GM23338 (cell line): ENCODE measurements at regions not wholly inside any gene's neighbourhood (a gene's known extent, or its start where the extent isn't known, plus 50 kb on each side); places are given as distances from the start of the nearest gene placed in this dataset.

Experiments used
- ATAC-seq: fragments of 200-7000 bp; cut with Tn5 transposase; 3 replicates; pipeline ENCODE4 v1.9.1; 2020
- DNase-seq: peaks from one replicate; pipeline ENCODE4 v3.0.0-alpha.2; 2015; ENCODE audit warnings: low spot score
- H2AFZ ChIP-seq: fragments of 200-600 bp; sonication (generic); 2 replicates; pipeline ENCODE4 v1.8.0; 2016; ENCODE audit warnings: antibody characterized with exemption, mild to moderate bottlenecking, moderate library complexity
- H3F3A ChIP-seq: fragments of 200-600 bp; sonication (generic); replicated peaks from 2 replicates; pipeline ENCODE4 v1.8.0; 2017; ENCODE audit warnings: antibody characterized with exemption, mixed run types, low read depth
- H3K27ac ChIP-seq: fragments of 200-600 bp; sonication (generic); 2 replicates; pipeline ENCODE4 v1.6.1; 2016; ENCODE audit warnings: low read depth
- H3K27me3 ChIP-seq: fragments of 200-600 bp; sonication (generic); 2 replicates; pipeline ENCODE4 v1.8.0; 2016; ENCODE audit warnings: mild to moderate bottlenecking, mixed run types, moderate library complexity; ENCODE audit not compliant: insufficient read depth
- H3K36me3 ChIP-seq: fragments of 200-600 bp; sonication (generic); 2 replicates; pipeline ENCODE4 v1.8.0; 2016; ENCODE audit warnings: mild to moderate bottlenecking; ENCODE audit not compliant: insufficient read depth
- H3K4me1 ChIP-seq: fragments of 200-600 bp; sonication (generic); 2 replicates; pipeline ENCODE4 v1.8.0; 2016; ENCODE audit warnings: mild to moderate bottlenecking, moderate library complexity; ENCODE audit not compliant: insufficient read depth
- H3K4me2 ChIP-seq: fragments of 200-600 bp; sonication (generic); 2 replicates; pipeline ENCODE4 v1.7.1; 2017; ENCODE audit warnings: mixed run types
- H3K4me3 ChIP-seq: fragments of 200-600 bp; sonication (generic); 2 replicates; pipeline ENCODE4 v1.6.1; 2016; ENCODE audit warnings: mixed run types
- H3K79me2 ChIP-seq: fragments of 200-600 bp; sonication (generic); replicated peaks from 2 replicates; pipeline ENCODE4 v1.8.0; 2017; ENCODE audit warnings: mild to moderate bottlenecking; ENCODE audit not compliant: insufficient read depth
- H3K9me2 ChIP-seq: fragments of 200-600 bp; sonication (generic); 2 replicates; pipeline ENCODE4 v1.8.0; 2017; ENCODE audit not compliant: insufficient read depth
- H4K20me1 ChIP-seq: fragments of 200-600 bp; sonication (generic); replicated peaks from 2 replicates; pipeline ENCODE4 v1.8.0; 2017; ENCODE audit warnings: mild to moderate bottlenecking; ENCODE audit not compliant: insufficient read depth
- H3K27ac Mint-ChIP-seq: 2 replicates; pipeline ENCODE4 v1.8.0; 2020; ENCODE audit warnings: inconsistent platforms, mild to moderate bottlenecking, moderate library complexity, mixed read lengths
- H3K27me3 Mint-ChIP-seq: 3 replicates; pipeline ENCODE4 v1.8.0; 2022; ENCODE audit warnings: low read depth, mild to moderate bottlenecking, moderate library complexity, mixed read lengths, inconsistent platforms; ENCODE audit not compliant: insufficient read depth, poor library complexity
- H3K36me3 Mint-ChIP-seq: 3 replicates; pipeline ENCODE4 v1.8.0; 2021; ENCODE audit warnings: low read depth, mild to moderate bottlenecking, inconsistent platforms, moderate library complexity, mixed read lengths
- H3K4me1 Mint-ChIP-seq: 3 replicates; pipeline ENCODE4 v1.8.0; 2020; ENCODE audit warnings: mild to moderate bottlenecking, inconsistent platforms, mixed read lengths
- H3K4me3 Mint-ChIP-seq: 3 replicates; pipeline ENCODE4 v1.8.0; 2021; ENCODE audit warnings: moderate library complexity, mild to moderate bottlenecking, inconsistent platforms, mixed read lengths
- H3K9me3 Mint-ChIP-seq: 3 replicates; pipeline ENCODE4 v1.8.0; 2020; ENCODE audit warnings: moderate library complexity, mild to moderate bottlenecking, inconsistent platforms, mixed read lengths
- CREB1 ChIP-seq: fragments of 250-450 bp; sonication (Bioruptor Pico); IDR thresholded peaks from 2 replicates; pipeline ENCODE4 v1.5.0; 2020; ENCODE audit warnings: low read depth, mild to moderate bottlenecking, moderate library complexity
- EZH2 ChIP-seq: fragments of 200-600 bp; sonication (generic); IDR thresholded peaks from one replicate; pipeline ENCODE4 v1.8.0; 2017; ENCODE audit warnings: antibody characterized with exemption, mild to moderate bottlenecking, low read depth; ENCODE audit not compliant: unreplicated experiment
- EZH2phosphoT487 ChIP-seq: fragments of 200-600 bp; sonication (generic); IDR thresholded peaks from one replicate; pipeline ENCODE4 v1.8.1; 2018; ENCODE audit warnings: antibody characterized with exemption; ENCODE audit not compliant: unreplicated experiment
- JUNB ChIP-seq: IDR thresholded peaks from one replicate; pipeline ENCODE4 v1.6.1; 2016; ENCODE audit warnings: antibody characterized with exemption; ENCODE audit not compliant: unreplicated experiment
- NANOG ChIP-seq: IDR thresholded peaks from 2 replicates; pipeline ENCODE4 v1.6.1; 2016; ENCODE audit warnings: antibody characterized with exemption, borderline replicate concordance
- POLR2AphosphoS5 ChIP-seq: IDR thresholded peaks from 2 replicates; pipeline ENCODE4 v1.6.1; 2016; ENCODE audit warnings: antibody characterized with exemption, low read depth
- STAT1 ChIP-seq: IDR thresholded peaks from one replicate; pipeline ENCODE4 v1.6.1; 2016; ENCODE audit warnings: antibody characterized with exemption; ENCODE audit not compliant: unreplicated experiment
- ZNF114 ChIP-seq: fragments of 250-450 bp; sonication (Bioruptor Pico); IDR thresholded peaks from 2 replicates; pipeline ENCODE4 v1.5.0; 2020; ENCODE audit warnings: mild to moderate bottlenecking, moderate library complexity
- ZNF331 ChIP-seq: fragments of 250-450 bp; sonication (Bioruptor Pico); IDR thresholded peaks from 2 replicates; pipeline ENCODE4 v1.5.0; 2020; ENCODE audit warnings: low read depth, mild to moderate bottlenecking, moderate library complexity
- ZNF462 ChIP-seq: fragments of 250-450 bp; sonication (Bioruptor Pico); IDR thresholded peaks from 2 replicates; pipeline ENCODE4 v1.5.0; 2020; ENCODE audit warnings: mild to moderate bottlenecking, moderate library complexity
- TF ChIP-seq, protein P1 (sequence below): IDR thresholded peaks from one replicate; pipeline ENCODE4 v1.6.1; 2018; ENCODE audit warnings: antibody characterized with exemption; ENCODE audit not compliant: unreplicated experiment
- TF ChIP-seq, protein P2 (sequence below): IDR thresholded peaks from 2 replicates; pipeline ENCODE4 v1.6.1; 2016; ENCODE audit warnings: antibody characterized with exemption
- TF ChIP-seq, protein P3 (sequence below), 2 experiments: fragments of 200-600 bp in 1 of 2; sonication (generic) in 1 of 2; conservative IDR thresholded peaks; 2 replicates each; pipeline versions ENCODE4 v1.5.1 to v1.6.1; 2016 to 2017; ENCODE audit warnings: antibody characterized with exemption in 2 of 2, low read depth in 2 of 2, mild to moderate bottlenecking in 2 of 2, moderate library complexity in 1 of 2

- H3K27ac Mint-ChIP-seq, result no peak overlapping the region
- H3K4me1 Mint-ChIP-seq, result peaks cover 8% of the 10 kb centered on the region; the same call in 2 of the 3 replicates
- no peaks in the 10 kb centered on the region for H3F3A ChIP-seq
- no peak overlapping the region for H3K4me3 ChIP-seq
- H3K9me2 ChIP-seq, result 0 out of 2 replicates have a peak, but pooled peaks cover 6% of the 10 kb centered on the region
- no peak overlapping the region for H2AFZ ChIP-seq
- no peaks in the 10 kb centered on the region for H3K36me3 Mint-ChIP-seq
- no peaks in the 10 kb centered on the region for H4K20me1 ChIP-seq
- H3K27me3 ChIP-seq, result no peaks in the 10 kb centered on the region
- no peaks in the 10 kb centered on the region for H3K79me2 ChIP-seq
- no peaks in the 10 kb centered on the region for H3K36me3 ChIP-seq
- no peaks in the 10 kb centered on the region for H3K4me1 ChIP-seq
- peaks cover 8% of the 10 kb centered on the region for H3K27me3 Mint-ChIP-seq
- no peak overlapping the region for H3K4me3 Mint-ChIP-seq
- no peak overlapping the region for H3K4me2 ChIP-seq
- DNase-seq (no peak), ATAC-seq (no peak)
- H3K9me3 Mint-ChIP-seq, result no peaks in the 10 kb centered on the region
- H3K27ac ChIP-seq, result no peak overlapping the region
- TF ChIP-seq ZNF114, result no peak
- no peak for TF ChIP-seq ZNF331 (CRISPR knock-in tag)
- TF ChIP-seq, protein P1, sequence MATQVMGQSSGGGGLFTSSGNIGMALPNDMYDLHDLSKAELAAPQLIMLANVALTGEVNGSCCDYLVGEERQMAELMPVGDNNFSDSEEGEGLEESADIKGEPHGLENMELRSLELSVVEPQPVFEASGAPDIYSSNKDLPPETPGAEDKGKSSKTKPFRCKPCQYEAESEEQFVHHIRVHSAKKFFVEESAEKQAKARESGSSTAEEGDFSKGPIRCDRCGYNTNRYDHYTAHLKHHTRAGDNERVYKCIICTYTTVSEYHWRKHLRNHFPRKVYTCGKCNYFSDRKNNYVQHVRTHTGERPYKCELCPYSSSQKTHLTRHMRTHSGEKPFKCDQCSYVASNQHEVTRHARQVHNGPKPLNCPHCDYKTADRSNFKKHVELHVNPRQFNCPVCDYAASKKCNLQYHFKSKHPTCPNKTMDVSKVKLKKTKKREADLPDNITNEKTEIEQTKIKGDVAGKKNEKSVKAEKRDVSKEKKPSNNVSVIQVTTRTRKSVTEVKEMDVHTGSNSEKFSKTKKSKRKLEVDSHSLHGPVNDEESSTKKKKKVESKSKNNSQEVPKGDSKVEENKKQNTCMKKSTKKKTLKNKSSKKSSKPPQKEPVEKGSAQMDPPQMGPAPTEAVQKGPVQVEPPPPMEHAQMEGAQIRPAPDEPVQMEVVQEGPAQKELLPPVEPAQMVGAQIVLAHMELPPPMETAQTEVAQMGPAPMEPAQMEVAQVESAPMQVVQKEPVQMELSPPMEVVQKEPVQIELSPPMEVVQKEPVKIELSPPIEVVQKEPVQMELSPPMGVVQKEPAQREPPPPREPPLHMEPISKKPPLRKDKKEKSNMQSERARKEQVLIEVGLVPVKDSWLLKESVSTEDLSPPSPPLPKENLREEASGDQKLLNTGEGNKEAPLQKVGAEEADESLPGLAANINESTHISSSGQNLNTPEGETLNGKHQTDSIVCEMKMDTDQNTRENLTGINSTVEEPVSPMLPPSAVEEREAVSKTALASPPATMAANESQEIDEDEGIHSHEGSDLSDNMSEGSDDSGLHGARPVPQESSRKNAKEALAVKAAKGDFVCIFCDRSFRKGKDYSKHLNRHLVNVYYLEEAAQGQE, result no peak
- no peak for TF ChIP-seq POLR2AphosphoS5
- TF ChIP-seq EZH2phosphoT487, result no peak
- TF ChIP-seq STAT1, result no peak
- no peak for TF ChIP-seq JUNB
- no peak for TF ChIP-seq ZNF462 (CRISPR knock-in tag)
- TF ChIP-seq, protein P2, sequence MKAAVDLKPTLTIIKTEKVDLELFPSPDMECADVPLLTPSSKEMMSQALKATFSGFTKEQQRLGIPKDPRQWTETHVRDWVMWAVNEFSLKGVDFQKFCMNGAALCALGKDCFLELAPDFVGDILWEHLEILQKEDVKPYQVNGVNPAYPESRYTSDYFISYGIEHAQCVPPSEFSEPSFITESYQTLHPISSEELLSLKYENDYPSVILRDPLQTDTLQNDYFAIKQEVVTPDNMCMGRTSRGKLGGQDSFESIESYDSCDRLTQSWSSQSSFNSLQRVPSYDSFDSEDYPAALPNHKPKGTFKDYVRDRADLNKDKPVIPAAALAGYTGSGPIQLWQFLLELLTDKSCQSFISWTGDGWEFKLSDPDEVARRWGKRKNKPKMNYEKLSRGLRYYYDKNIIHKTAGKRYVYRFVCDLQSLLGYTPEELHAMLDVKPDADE, result no peak
- TF ChIP-seq, protein P3, sequence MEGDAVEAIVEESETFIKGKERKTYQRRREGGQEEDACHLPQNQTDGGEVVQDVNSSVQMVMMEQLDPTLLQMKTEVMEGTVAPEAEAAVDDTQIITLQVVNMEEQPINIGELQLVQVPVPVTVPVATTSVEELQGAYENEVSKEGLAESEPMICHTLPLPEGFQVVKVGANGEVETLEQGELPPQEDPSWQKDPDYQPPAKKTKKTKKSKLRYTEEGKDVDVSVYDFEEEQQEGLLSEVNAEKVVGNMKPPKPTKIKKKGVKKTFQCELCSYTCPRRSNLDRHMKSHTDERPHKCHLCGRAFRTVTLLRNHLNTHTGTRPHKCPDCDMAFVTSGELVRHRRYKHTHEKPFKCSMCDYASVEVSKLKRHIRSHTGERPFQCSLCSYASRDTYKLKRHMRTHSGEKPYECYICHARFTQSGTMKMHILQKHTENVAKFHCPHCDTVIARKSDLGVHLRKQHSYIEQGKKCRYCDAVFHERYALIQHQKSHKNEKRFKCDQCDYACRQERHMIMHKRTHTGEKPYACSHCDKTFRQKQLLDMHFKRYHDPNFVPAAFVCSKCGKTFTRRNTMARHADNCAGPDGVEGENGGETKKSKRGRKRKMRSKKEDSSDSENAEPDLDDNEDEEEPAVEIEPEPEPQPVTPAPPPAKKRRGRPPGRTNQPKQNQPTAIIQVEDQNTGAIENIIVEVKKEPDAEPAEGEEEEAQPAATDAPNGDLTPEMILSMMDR (conservative IDR thresholded peaks at IDR 0.05; ENCODE audit: low read depth in 2 of 2), result no peak
- no peak for TF ChIP-seq CREB1
- no peak for TF ChIP-seq NANOG
- no peak for TF ChIP-seq EZH2
These were observed 114.4 kb upstream of the NANOS1 start for GRCh38 chr10:118915161-118915560.
